Esophagus (tissue), 2 donors: ENCODE measurements at regions not wholly inside any gene's neighbourhood (a gene's known extent, or its start where the extent isn't known, plus 50 kb on each side); places are given as distances from the start of the nearest gene placed in this dataset.

Experiments
- H3K27ac ChIP-seq, 2 donors: one replicate each; pipeline ENCODE4 v1.5.1; 2013; ENCODE audit warnings: low read depth in 2 of 2, mild to moderate bottlenecking in 2 of 2, inconsistent platforms in 1 of 2, low read length in 1 of 2, moderate library complexity in 1 of 2
- H3K27me3 ChIP-seq, 2 donors: one replicate each; pipeline ENCODE4 v1.6.1; 2013; ENCODE audit warnings: low read length in 2 of 2, control low read depth in 1 of 2, mild to moderate bottlenecking in 1 of 2; ENCODE audit not compliant: insufficient read depth in 2 of 2, control insufficient read depth in 1 of 2
- H3K36me3 ChIP-seq, 2 donors: one replicate each; pipeline ENCODE4 v1.6.1; 2013; ENCODE audit warnings: low read length in 1 of 2; ENCODE audit not compliant: control insufficient read depth in 2 of 2, insufficient read depth in 2 of 2
- H3K4me1 ChIP-seq, 2 donors: one replicate each; pipeline ENCODE4 v1.6.1; 2013; ENCODE audit warnings: low read length in 1 of 2; ENCODE audit not compliant: control insufficient read depth in 2 of 2, insufficient read depth in 2 of 2
- H3K4me3 ChIP-seq, 2 donors: one replicate each; pipeline ENCODE4 v1.5.1; 2013; ENCODE audit warnings: low read length in 2 of 2, mild to moderate bottlenecking in 2 of 2, low read depth in 1 of 2, moderate library complexity in 1 of 2
- H3K9me3 ChIP-seq, 2 donors: one replicate each; pipeline ENCODE4 v1.6.1; 2013; ENCODE audit warnings: mild to moderate bottlenecking in 2 of 2, low read depth in 1 of 2, low read length in 1 of 2, moderate library complexity in 1 of 2; ENCODE audit not compliant: control insufficient read depth in 2 of 2, insufficient read depth in 1 of 2
- WGBS, 2 donors: extraction: QIAGEN DNeasy Blood & Tissue Kit; methylation state at CpG; one replicate each; pipeline ENCODE4 v1.1.7; 2013; 5-methylcytosine and 5-hydroxymethylcytosine counted together
- donor health status: healthy with polysubstance abuse.
- donor health status: Bipolar disorder and iron deficiency.

DNA sequence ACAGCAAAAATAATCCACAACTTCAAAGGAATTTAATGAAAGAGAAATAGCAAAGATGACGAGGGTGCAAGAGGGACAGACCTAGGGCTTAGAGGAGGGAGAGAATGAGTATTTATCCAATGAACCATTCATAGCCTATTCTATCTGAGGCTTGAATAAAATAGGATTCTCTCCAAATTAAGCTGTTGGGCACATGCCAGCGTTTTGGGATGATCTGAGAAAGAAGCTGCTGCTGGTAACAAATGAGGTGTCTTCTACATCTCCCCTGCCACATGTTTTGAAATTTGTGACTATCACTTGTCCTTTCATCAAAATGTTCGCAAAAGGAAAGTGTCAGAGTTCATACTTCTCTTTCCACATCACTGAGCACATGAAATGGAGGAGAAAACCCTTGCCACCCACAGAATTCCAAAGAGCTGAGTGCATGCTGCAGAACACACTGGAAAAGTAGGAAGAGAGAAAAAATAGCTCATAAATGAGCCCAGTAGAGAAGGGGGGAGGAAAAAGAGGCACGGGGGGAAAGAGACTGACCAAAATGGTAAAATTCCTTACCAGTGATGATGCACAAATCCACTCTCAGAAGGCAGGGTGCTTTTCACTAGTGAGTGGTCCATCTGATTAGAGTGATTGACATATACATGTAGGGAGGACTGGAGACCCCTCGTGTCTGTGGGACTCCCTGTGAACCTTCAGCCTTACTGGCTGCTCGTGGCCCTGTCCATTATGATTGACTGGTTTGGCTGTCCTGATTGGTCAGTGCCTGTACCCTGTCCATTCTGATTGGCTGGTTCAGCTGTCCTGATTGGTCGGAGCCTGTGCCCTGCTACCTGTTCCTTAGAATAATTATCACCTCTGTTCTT, 180.5 kb downstream of the OGFRL1 start:
- Histone ChIP-seq H3K27me3 (no peaks in the 10 kb centered on the region), H3K36me3 (no peaks in the 10 kb centered on the region), H3K4me3 (no peak overlapping the region), H3K9me3 (no peaks in the 10 kb centered on the region), H3K4me1 (no peaks in the 10 kb centered on the region), H3K27ac (peak overlapping the region; percentile 17 to 43)
- WGBS, 2 donors, result 44 to 53% methylated on average over 7 of the region's 7 CpGs

DNA sequence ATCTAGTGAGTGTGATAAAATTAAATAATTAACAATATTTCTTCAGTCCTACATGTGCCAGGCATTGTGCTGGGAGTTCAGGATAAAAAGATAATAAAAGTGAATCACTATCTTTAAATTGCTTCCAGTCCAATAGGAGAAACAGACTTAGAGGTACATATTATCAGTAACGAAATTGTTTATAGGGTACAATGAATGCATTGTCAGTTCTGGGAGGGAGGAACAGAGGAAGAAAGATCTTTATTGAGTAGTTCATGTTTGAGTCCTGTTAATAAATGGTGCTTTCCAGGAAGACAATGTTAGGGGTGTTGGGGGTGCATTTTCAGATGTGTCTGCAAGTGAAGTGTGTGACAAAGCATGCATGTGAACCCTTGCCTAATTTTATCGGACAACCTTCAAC, 183.1 kb downstream of the OGFRL1 start:
- Histone ChIP-seq H3K27me3 (no peaks in the 10 kb centered on the region), H3K4me1 (no peaks in the 10 kb centered on the region), H3K4me3 (no peak overlapping the region), H3K36me3 (no peaks in the 10 kb centered on the region), H3K27ac (no peak overlapping the region), H3K9me3 (no peaks in the 10 kb centered on the region)
- WGBS, 2 donors, result 82 to 86% methylated on average over 2 of the region's 2 CpGs

DNA sequence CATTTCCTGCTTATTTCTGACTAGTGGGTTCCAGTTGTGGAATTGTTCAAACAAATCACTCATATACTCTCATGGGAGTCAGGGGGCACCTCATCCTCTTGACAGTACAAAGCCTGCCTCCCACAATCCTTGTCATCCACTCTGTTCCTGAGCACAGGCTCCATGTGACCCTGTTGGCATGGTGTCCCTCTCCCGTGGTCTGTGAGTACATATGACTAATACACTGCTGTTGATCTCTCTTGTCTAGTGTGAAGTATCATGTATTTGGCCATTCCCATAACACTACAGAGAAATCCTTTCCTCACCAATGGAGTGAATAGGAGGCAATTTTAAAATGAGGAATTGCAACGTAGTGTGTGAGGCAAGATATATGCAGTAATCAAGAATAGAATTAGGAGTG, 185.3 kb downstream of the OGFRL1 start:
- no peaks in the 10 kb centered on the region for H3K4me1 ChIP-seq
- 45 to 47% methylated on average over 2 of the region's 2 CpGs for WGBS, 2 donors
- no peaks in the 10 kb centered on the region for H3K9me3 ChIP-seq
- no peak overlapping the region for H3K27ac ChIP-seq
- no peaks in the 10 kb centered on the region for H3K27me3 ChIP-seq
- no peak overlapping the region for H3K4me3 ChIP-seq
- H3K36me3 ChIP-seq, result no peaks in the 10 kb centered on the region

DNA sequence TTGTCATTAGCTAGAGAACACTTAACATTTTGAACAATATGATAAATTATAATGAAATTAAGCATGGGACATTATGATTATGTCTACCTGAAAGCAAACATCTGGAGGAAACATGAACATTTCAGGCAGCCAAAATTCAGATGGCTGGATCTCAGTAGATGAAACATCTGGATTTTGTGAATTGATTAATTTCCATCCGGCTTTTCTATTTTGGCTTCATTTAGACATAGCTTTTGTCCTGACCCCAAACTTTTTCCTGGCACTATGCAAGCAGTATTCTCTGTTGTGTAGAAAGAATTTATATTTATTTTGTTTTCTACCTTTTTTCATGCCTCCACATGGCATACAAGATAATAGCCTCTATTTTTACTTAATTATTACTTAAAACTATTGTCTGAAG, 186.3 kb downstream of the OGFRL1 start:
- H3K4me1 ChIP-seq, result no peaks in the 10 kb centered on the region
- H3K9me3 ChIP-seq, result no peaks in the 10 kb centered on the region
- no peaks in the 10 kb centered on the region for H3K36me3 ChIP-seq
- WGBS, 2 donors, result 64 to 65% methylated on average over 1 of the region's 1 CpG
- no peak overlapping the region for H3K27ac ChIP-seq
- H3K27me3 ChIP-seq, result no peaks in the 10 kb centered on the region
- no peak overlapping the region for H3K4me3 ChIP-seq

DNA sequence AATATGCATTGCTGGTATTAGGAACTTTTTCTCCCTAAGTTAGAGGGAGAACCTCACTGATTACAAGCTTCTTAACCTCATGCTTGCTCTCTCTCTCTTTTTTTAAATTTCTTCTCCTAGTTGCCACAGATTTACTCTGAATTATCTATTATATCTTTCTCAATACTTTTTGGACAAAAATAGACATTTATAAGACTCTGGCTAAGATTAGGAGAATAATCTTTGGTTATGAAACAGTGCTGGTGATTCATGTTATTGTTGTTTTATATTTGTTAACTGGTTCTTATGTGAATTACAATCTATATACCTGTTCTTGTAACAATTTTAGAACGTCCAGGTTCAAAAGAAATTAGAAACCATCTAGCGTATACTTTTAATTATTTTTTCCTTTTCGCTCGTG, 187.8 kb downstream of the OGFRL1 start:
- Histone ChIP-seq H3K4me1 (no peaks in the 10 kb centered on the region), H3K4me3 (no peak overlapping the region), H3K36me3 (no peaks in the 10 kb centered on the region), H3K9me3 (no peaks in the 10 kb centered on the region), H3K27ac (no peak overlapping the region), H3K27me3 (no peaks in the 10 kb centered on the region)
- 62 to 74% methylated on average over 4 of the region's 4 CpGs for WGBS, 2 donors

DNA sequence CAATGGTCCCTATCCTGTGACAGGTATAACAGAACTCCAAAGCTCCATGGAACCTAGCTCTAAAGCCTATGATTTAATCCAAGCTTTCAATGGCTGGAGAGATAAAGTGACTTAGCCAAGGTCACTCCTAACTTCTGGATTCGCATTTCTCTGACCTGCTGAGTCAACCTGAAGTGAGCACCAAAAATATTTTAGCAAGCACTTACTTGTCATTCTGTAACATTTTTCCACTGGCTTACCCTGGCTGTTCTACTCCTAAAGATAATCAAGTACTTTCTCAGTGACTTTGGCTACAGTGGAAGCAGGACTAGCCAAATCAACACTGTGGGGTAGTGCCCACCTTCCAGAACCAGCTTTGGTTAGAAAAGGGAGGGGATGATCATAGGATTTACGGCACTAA, 188.3 kb downstream of the OGFRL1 start:
- Histone ChIP-seq H3K36me3 (no peaks in the 10 kb centered on the region), H3K4me1 (no peaks in the 10 kb centered on the region), H3K9me3 (no peaks in the 10 kb centered on the region), H3K27me3 (no peaks in the 10 kb centered on the region), H3K4me3 (no peak overlapping the region), H3K27ac (no peak overlapping the region)
- WGBS, 2 donors, result 67 to 70% methylated on average over 2 of the region's 2 CpGs

DNA sequence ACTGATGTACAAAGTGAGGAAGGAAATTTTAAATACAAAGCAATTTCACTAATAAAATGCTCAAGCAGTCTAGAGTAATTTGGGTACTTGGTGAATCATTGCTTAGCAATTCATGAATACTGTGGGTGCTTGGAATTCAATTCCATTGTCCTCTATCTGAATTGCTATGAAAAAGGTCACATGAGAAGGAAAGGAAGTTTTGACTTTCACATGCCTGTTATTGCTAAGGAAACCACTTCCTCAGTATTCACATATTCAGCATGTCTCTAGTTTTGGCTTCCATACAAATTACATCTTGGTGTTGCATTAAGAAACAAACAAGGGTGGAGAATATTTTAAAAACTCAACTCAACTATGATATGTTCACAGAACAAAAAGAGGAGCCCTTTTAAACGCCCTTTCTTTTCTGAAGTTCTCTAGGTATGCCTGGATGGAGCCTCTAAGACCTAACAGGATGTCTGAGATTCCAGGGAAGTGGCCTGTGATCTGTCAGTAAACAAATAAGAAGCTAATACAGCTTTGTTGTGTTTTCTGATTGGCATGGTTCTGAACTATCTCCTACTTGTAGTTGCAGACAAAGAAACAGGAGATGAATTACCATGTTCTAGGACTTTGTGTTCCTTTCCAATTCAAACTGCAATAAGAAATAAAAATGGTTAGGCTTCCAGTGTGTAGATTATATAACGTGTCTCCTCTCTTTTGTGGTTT, 190.4 kb downstream of the OGFRL1 start:
- Histone ChIP-seq H3K27me3 (no peaks in the 10 kb centered on the region), H3K27ac (no peak overlapping the region), H3K36me3 (no peaks in the 10 kb centered on the region), H3K4me3 (no peak overlapping the region), H3K4me1 (no peaks in the 10 kb centered on the region), H3K9me3 (no peaks in the 10 kb centered on the region)
- 31 to 42% methylated on average over 2 of the region's 2 CpGs for WGBS, 2 donors

DNA sequence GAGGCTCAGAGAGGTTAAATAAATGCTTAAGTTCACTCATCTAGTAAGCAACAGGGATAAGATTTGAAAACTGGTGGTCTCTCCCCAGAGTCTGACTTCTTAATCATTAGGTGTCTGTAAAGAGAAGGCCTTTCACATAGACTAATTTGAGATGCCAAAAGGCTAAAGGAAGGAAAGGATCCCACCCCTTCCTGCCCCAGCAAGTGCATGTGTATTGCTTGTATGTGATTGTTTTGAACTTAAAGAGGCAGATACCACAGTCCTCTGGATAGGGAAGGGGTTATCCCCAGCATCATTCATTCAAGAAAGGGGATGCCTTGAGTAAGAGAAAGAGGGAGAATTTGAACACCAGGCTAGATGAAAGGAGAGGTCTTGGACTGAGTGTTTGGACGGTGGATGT, 192.0 kb downstream of the OGFRL1 start:
- H3K4me1 ChIP-seq, result no peaks in the 10 kb centered on the region
- no peak overlapping the region for H3K4me3 ChIP-seq
- 68 to 84% methylated on average over 1 of the region's 1 CpG for WGBS, 2 donors
- H3K9me3 ChIP-seq, result no peaks in the 10 kb centered on the region
- H3K27ac ChIP-seq, result no peak overlapping the region
- H3K27me3 ChIP-seq, result no peaks in the 10 kb centered on the region
- no peaks in the 10 kb centered on the region for H3K36me3 ChIP-seq

DNA sequence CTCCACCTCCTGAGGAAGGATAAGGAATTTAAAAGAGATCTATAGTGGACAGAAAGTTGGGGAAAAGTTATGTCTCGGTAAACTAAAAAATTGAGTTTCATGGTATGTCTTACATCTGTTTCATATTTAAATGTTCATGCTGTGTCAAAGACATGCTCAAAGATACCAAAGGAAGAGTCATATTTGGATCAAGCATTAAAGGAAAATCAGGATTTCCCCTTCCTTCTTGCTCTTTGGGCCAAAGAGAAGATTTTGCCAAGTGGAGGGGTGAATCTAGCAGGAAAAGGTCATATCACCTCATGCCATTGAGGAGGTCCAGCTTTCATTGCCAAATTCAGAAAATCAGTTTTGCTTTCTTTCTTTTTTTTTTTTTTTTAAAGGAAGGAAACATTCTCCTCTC, 192.4 kb downstream of the OGFRL1 start:
- 79 to 83% methylated on average over 1 of the region's 1 CpG for WGBS, 2 donors
- Histone ChIP-seq H3K4me3 (no peak overlapping the region), H3K27me3 (no peaks in the 10 kb centered on the region), H3K9me3 (no peaks in the 10 kb centered on the region), H3K4me1 (no peaks in the 10 kb centered on the region), H3K27ac (no peak overlapping the region), H3K36me3 (no peaks in the 10 kb centered on the region)

DNA sequence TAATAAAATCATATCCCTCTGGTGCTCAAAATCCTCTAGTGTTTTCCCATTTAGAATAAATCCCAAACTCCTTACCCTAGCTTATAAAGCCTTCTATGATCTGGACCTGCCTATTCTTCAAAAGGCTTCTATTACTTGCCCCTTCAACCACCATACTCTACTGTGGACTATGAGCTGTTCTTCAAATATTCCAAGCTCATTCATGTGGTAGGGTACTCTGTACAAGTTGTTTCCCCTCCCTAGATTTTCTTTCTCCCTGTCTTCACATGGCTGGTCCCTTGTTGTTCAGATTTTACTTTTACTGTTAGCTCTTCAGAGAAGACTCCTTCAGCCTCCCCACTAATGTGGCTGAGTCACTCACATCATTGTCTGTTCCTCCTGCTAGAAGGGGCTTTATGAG, 193.2 kb downstream of the OGFRL1 start:
- H3K9me3 ChIP-seq, result no peaks in the 10 kb centered on the region
- H3K27ac ChIP-seq, result no peak overlapping the region
- no peaks in the 10 kb centered on the region for H3K36me3 ChIP-seq
- H3K4me1 ChIP-seq, result no peaks in the 10 kb centered on the region
- no peaks in the 10 kb centered on the region for H3K27me3 ChIP-seq
- no peak overlapping the region for H3K4me3 ChIP-seq
